Liver (tissue), 8 donors: ENCODE measurements at regions not wholly inside any gene's neighbourhood (a gene's known extent, or its start where the extent isn't known, plus 50 kb on each side); places are given as distances from the start of the nearest gene placed in this dataset.

Experiments
- DNase-seq: peaks from one replicate; pipeline ENCODE4 v3.0.0-alpha.2; 2017; ENCODE audit warnings: low spot score
- H3K27ac ChIP-seq, 2 donors: one replicate each; pipeline ENCODE4 v1.7.0; 2013; ENCODE audit warnings: inconsistent platforms in 2 of 2, low read length in 2 of 2, control low read depth in 1 of 2, low read depth in 1 of 2, mild to moderate bottlenecking in 1 of 2
- H3K27me3 ChIP-seq, 4 donors: one replicate each; pipeline versions ENCODE4 v1.6.1 to v1.7.0; 2013; ENCODE audit warnings: low read length in 3 of 4, inconsistent platforms in 1 of 4, mild to moderate bottlenecking in 1 of 4, moderate library complexity in 1 of 4; ENCODE audit not compliant: control insufficient read depth in 4 of 4, insufficient read depth in 4 of 4
- H3K36me3 ChIP-seq, 4 donors: one replicate each; pipeline versions ENCODE4 v1.6.1 to v1.7.0; 2013; ENCODE audit warnings: low read length in 3 of 4, mild to moderate bottlenecking in 3 of 4, low read depth in 1 of 4, moderate library complexity in 1 of 4; ENCODE audit not compliant: control insufficient read depth in 4 of 4, insufficient read depth in 3 of 4
- H3K4me1 ChIP-seq, 4 donors: one replicate each; pipeline versions ENCODE4 v1.6.1 to v1.7.0; 2013; ENCODE audit warnings: low read length in 3 of 4, mild to moderate bottlenecking in 3 of 4, moderate library complexity in 1 of 4; ENCODE audit not compliant: control insufficient read depth in 4 of 4, insufficient read depth in 4 of 4
- H3K4me3 ChIP-seq, 3 donors: one replicate each; pipeline versions ENCODE4 v1.6.1 to v1.7.0; 2013; ENCODE audit warnings: low read length in 3 of 3, control low read depth in 1 of 3, low read depth in 1 of 3, mild to moderate bottlenecking in 1 of 3
- H3K9ac ChIP-seq, 2 donors: one replicate each; pipeline ENCODE4 v1.7.0; 2013; ENCODE audit warnings: low read length in 2 of 2, mild to moderate bottlenecking in 2 of 2, moderate library complexity in 2 of 2, control low read depth in 1 of 2, low read depth in 1 of 2
- H3K9me3 ChIP-seq, 4 donors: one replicate each; pipeline versions ENCODE4 v1.6.1 to v1.7.0; 2013; ENCODE audit warnings: low read length in 3 of 4; ENCODE audit not compliant: control insufficient read depth in 4 of 4
- CTCF ChIP-seq: fragments of 150-350 bp; IDR thresholded peaks from 2 replicates; pipeline ENCODE4 v1.5.1; 2017; ENCODE audit warnings: improper control_type of control experiment, low read depth, low read length; ENCODE audit not compliant: missing input control
- EGR1 ChIP-seq, 2 donors: IDR thresholded peaks; 2 replicates each; pipeline ENCODE4 v1.6.1; 2016 to 2018; ENCODE audit warnings: antibody characterized with exemption in 2 of 2, low read depth in 2 of 2
- FOXA1 ChIP-seq: IDR thresholded peaks from 2 replicates; pipeline ENCODE4 v1.6.1; 2016; ENCODE audit warnings: antibody characterized with exemption
- FOXA2 ChIP-seq: IDR thresholded peaks from 2 replicates; pipeline ENCODE4 v1.6.1; 2016; ENCODE audit warnings: antibody characterized with exemption
- HNF4A ChIP-seq, 2 donors: conservative IDR thresholded peaks; 2 replicates each; pipeline ENCODE4 v1.6.1; 2016; ENCODE audit warnings: antibody characterized with exemption in 2 of 2, mild to moderate bottlenecking in 2 of 2
- JUND ChIP-seq, 2 donors: IDR thresholded peaks; 2 replicates each; pipeline ENCODE4 v1.6.1; 2016; ENCODE audit warnings: antibody characterized with exemption in 2 of 2
- MAX ChIP-seq: IDR thresholded peaks from 2 replicates; pipeline ENCODE4 v1.6.1; 2016; ENCODE audit warnings: antibody characterized with exemption
- RAD21 ChIP-seq, 2 donors: IDR thresholded peaks; 2 replicates each; pipeline ENCODE4 v1.6.1; 2016; ENCODE audit warnings: antibody characterized with exemption in 2 of 2, mild to moderate bottlenecking in 2 of 2
- REST ChIP-seq: IDR thresholded peaks from 2 replicates; pipeline ENCODE4 v1.6.1; 2016; ENCODE audit warnings: antibody characterized with exemption, mild to moderate bottlenecking
- TAF1 ChIP-seq: conservative IDR thresholded peaks from 2 replicates; pipeline ENCODE4 v1.6.1; 2016; ENCODE audit warnings: antibody characterized with exemption, mild to moderate bottlenecking
- YY1 ChIP-seq: IDR thresholded peaks from 2 replicates; pipeline ENCODE4 v1.6.1; 2016; ENCODE audit warnings: antibody characterized with exemption, mild to moderate bottlenecking
- ZBTB33 ChIP-seq: IDR thresholded peaks from 2 replicates; pipeline ENCODE4 v1.6.1; 2016; ENCODE audit warnings: antibody characterized with exemption
- WGBS: extraction: QIAGEN DNeasy Blood & Tissue Kit; methylation state at CpG from one replicate; pipeline ENCODE4 v1.1.7; 2013; 5-methylcytosine and 5-hydroxymethylcytosine counted together
- donor health status: healthy.
- donor health status: healthy.
- donor health status: healthy.
- donor health status: healthy.
- donor health status: healthy.

- TF ChIP-seq REST = no peak
- no peak for TF ChIP-seq EGR1 (IDR thresholded peaks at IDR 0.05; ENCODE audit: low read depth in 2 of 2)
- no peak for TF ChIP-seq MAX
- TF ChIP-seq HNF4A (conservative IDR thresholded peaks at IDR 0.05) = no peak
Observed at GRCh38 chr3:107954845-107955244, 136.0 kb downstream of the CD47 start (continued).

GRCh38 chr3:107953722-107954121, 137.1 kb downstream of the CD47 start:
- Histone ChIP-seq H3K4me3 (no peak overlapping the region), H3K9me3 (peaks cover 0 to 3% (median 0%) of the 10 kb centered on the region in 4 donors), H3K36me3 (no peaks in the 10 kb centered on the region), H3K27me3 (no peaks in the 10 kb centered on the region), H3K9ac (no peak overlapping the region), H3K27ac (no peak overlapping the region), H3K4me1 (no peaks in the 10 kb centered on the region)
- WGBS = 51% methylated on average over 3 of the region's 3 CpGs
- TF ChIP-seq YY1 = no peak
- no peak for TF ChIP-seq REST
- no peak for TF ChIP-seq RAD21 (IDR thresholded peaks at IDR 0.05)
- no peak for TF ChIP-seq TAF1
- TF ChIP-seq FOXA1 = no peak
- no peak for TF ChIP-seq ZBTB33
- TF ChIP-seq FOXA2 = no peak
- TF ChIP-seq CTCF = no peak
- no peak for TF ChIP-seq MAX
- no peak for TF ChIP-seq JUND (IDR thresholded peaks at IDR 0.05)
- no peak for TF ChIP-seq HNF4A (conservative IDR thresholded peaks at IDR 0.05)
- TF ChIP-seq EGR1 (IDR thresholded peaks at IDR 0.05; ENCODE audit: low read depth in 2 of 2) = no peak
- DNase-seq = no peak
